ENCODE measurements at regions not wholly inside any gene's neighbourhood (a gene's known extent, or its start where the extent isn't known, plus 50 kb on each side); places are given as distances from the start of the nearest gene placed in this dataset.

GRCh38 chr7:49718760-49719159, 54.7 kb upstream of the VWC2 start:
- H3K9me2 ChIP-seq (ENCODE audit: insufficient read depth), result no peaks in the 10 kb centered on the region
- ChIA-PET RAD21 (ENCODE audit: low non-redundant PET in 1 of 2, low total read pairs in 2 of 2, uncharacterized antibody in 2 of 2, unreplicated experiment in 2 of 2) (no interaction called here), CTCF (no interaction called here), POLR2A (no interaction called here)
- H3K4me2 ChIP-seq (ENCODE audit: low read length), result no peak overlapping the region
- no peaks in the 10 kb centered on the region for H3K36me3 ChIP-seq (ENCODE audit: control insufficient read depth in 1 of 2, insufficient read depth in 2 of 2, low read length in 2 of 2)
- H3K27ac ChIP-seq (ENCODE audit: low read depth, low read length), result no peak overlapping the region
- H3K4me3 ChIP-seq (replicated peaks in 1 of 2; ENCODE audit: low read depth in 1 of 2, low read length in 2 of 2), result no peak overlapping the region
- H3K9me3 ChIP-seq (ENCODE audit: control insufficient read depth in 1 of 2, insufficient read depth in 1 of 2, low read depth in 1 of 2, low read length in 2 of 2), result peaks cover 0 to 12% of the 10 kb centered on the region in 2 experiments; a peak in 2 of 4 replicates
- H2AFZ ChIP-seq (ENCODE audit: low read depth, low read length, poor library complexity, severe bottlenecking), result no peak overlapping the region
- no peaks in the 10 kb centered on the region for H4K20me1 ChIP-seq (ENCODE audit: insufficient read depth)
- BruUV-seq (replicated peaks), result no TSS peak
- no peaks in the 10 kb centered on the region for H3K27me3 ChIP-seq (ENCODE audit: insufficient read depth, low read length)
- H3K79me2 ChIP-seq (ENCODE audit: insufficient read depth, low read length), result no peaks in the 10 kb centered on the region
- H3K9ac ChIP-seq (ENCODE audit: low read length), result no peak overlapping the region
- intact Hi-C loops (cut with micrococcal nuclease), result no loop called here
- no peak for ATAC-seq
- TF ChIP-seq SP1 (IDR thresholded peaks at IDR 0.05; ENCODE audit: low read depth) (no peak), CEBPB (IDR thresholded peaks at IDR 0.05; ENCODE audit: low read depth) (no peak)
- DNase-seq (ENCODE audit: low read depth, low spot score), result no peak
- H3K4me1 ChIP-seq (ENCODE audit: control insufficient read depth in 1 of 2, insufficient read depth in 2 of 2, low read length in 2 of 2), result no peaks in the 10 kb centered on the region

GRCh38 chr7:49721441-49721840, 52.0 kb upstream of the VWC2 start:
- peaks cover 0 to 12% of the 10 kb centered on the region in 2 experiments; a peak in 1 of 4 replicates for H3K9me3 ChIP-seq (ENCODE audit: control insufficient read depth in 1 of 2, insufficient read depth in 1 of 2, low read depth in 1 of 2, low read length in 2 of 2)
- no peak for ATAC-seq
- CTCF ChIA-PET, result no interaction called here
- no peak for DNase-seq (ENCODE audit: low read depth, low spot score)
- H3K9ac ChIP-seq (ENCODE audit: low read length), result no peak overlapping the region
- no peak overlapping the region for H2AFZ ChIP-seq (ENCODE audit: low read depth, low read length, poor library complexity, severe bottlenecking)
- no peaks in the 10 kb centered on the region for H4K20me1 ChIP-seq (ENCODE audit: insufficient read depth)
- no peaks in the 10 kb centered on the region for H3K79me2 ChIP-seq (ENCODE audit: insufficient read depth, low read length)
- RAD21 ChIA-PET (ENCODE audit: low non-redundant PET in 1 of 2, low total read pairs in 2 of 2, uncharacterized antibody in 2 of 2, unreplicated experiment in 2 of 2), result no interaction called here
- TF ChIP-seq ATF3 (IDR thresholded peaks at IDR 0.05), result no peak
- no peak for TF ChIP-seq ELF1 (IDR thresholded peaks at IDR 0.05; ENCODE audit: borderline replicate concordance, low read depth)
- TF ChIP-seq CBX3 (IDR thresholded peaks at IDR 0.05; ENCODE audit: low read depth), result no peak
- TF ChIP-seq POLR2AphosphoS5 (IDR thresholded peaks at IDR 0.05; ENCODE audit: low read depth, low read length), result no peak
- no peak for TF ChIP-seq RAD21 (IDR thresholded peaks at IDR 0.05; ENCODE audit: low read depth)
- TF ChIP-seq ZNF274 (IDR thresholded peaks at IDR 0.05; ENCODE audit: low read depth, low read length), result no peak
- no peak for TF ChIP-seq REST (IDR thresholded peaks at IDR 0.05; ENCODE audit: low read depth)
- TF ChIP-seq FOSL1 (IDR thresholded peaks at IDR 0.05; ENCODE audit: low read depth), result no peak
- TF ChIP-seq EZH2 (IDR thresholded peaks at IDR 0.05), result no peak
- intact Hi-C loops (cut with micrococcal nuclease), result no loop called here
- POLR2A ChIA-PET, result no interaction called here
- no peak overlapping the region for H3K4me2 ChIP-seq (ENCODE audit: low read length)
- no TSS peak for BruUV-seq (replicated peaks)
- no peaks in the 10 kb centered on the region for H3K4me1 ChIP-seq (ENCODE audit: control insufficient read depth in 1 of 2, insufficient read depth in 2 of 2, low read length in 2 of 2)
- H3K27ac ChIP-seq (ENCODE audit: low read depth, low read length), result no peak overlapping the region
- no peak overlapping the region for H3K4me3 ChIP-seq (replicated peaks in 1 of 2; ENCODE audit: low read depth in 1 of 2, low read length in 2 of 2)
- H3K9me2 ChIP-seq (ENCODE audit: insufficient read depth), result no peaks in the 10 kb centered on the region
- no peaks in the 10 kb centered on the region for H3K36me3 ChIP-seq (ENCODE audit: control insufficient read depth in 1 of 2, insufficient read depth in 2 of 2, low read length in 2 of 2)
- no peaks in the 10 kb centered on the region for H3K27me3 ChIP-seq (ENCODE audit: insufficient read depth, low read length)
